GM19025 (cell line): ENCODE measurements at regions not wholly inside any gene's neighbourhood (a gene's known extent, or its start where the extent isn't known, plus 50 kb on each side); places are given as distances from the start of the nearest gene placed in this dataset.
"Not testable (repeated sequence)": the region's sequence is repeated elsewhere in the genome, so short reads cannot be mapped to it uniquely, and the experiment has no call there.

Experiments used
- ATAC-seq: cut with Tn5 transposase; IDR thresholded peaks from one replicate; pipeline ENCODE4 v1.9.1; 2021; ENCODE audit warnings: mild to moderate bottlenecking, low read depth, moderate library complexity; ENCODE audit not compliant: unreplicated experiment

GRCh38 chr1:31485166-31485565, 72.2 kb downstream of the SERINC2 start:
- ATAC-seq = no peak

DNA sequence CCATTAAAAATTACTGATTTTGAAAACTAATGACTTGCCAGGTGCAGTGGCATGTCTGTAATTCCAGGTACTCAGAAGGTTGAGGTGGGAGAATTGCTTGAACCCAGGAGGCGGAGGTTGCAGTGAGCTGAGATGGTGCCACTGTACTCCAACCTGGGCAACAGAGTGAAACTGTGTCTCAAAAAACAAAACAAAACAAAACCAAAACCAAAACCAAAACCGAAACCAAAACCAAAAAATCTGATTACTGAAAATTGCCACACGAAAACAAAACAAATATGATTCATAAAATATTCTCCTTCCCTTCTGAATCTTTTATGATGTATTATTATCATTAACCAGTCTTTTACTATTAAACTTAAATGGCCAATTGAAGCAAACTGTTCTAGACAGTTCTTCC, 74.1 kb downstream of the SERINC2 start:
- ATAC-seq = no peak

- ATAC-seq = no peak
Observed at GRCh38 chr1:31487721-31488293, 74.8 kb downstream of the SERINC2 start.

DNA sequence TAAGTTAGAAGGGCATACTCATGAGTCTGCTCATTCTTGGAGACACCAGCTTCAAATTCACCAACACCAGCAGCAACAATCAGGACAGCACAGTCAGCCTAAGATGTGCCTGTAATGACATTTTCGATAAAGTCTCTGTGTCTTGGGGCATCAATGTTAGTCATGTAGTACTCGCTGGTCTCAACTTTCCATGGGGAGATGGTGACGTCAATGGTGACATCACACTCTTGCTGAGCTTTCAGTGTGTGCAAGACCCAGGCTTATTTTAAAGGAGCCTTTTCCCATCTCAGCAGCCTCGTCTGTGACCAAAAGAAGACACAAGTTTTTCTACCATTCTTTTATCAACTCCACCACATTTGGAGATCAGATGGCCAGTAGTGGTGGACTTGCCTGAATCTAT, 75.5 kb downstream of the SERINC2 start:
- ATAC-seq = no peak

- ATAC-seq = not testable (repeated sequence)
Observed at GRCh38 chr1:31489575-31489974, 76.6 kb downstream of the SERINC2 start.

- ATAC-seq = not testable (repeated sequence)
Observed at GRCh38 chr1:31490596-31490995, 77.6 kb downstream of the SERINC2 start.

DNA sequence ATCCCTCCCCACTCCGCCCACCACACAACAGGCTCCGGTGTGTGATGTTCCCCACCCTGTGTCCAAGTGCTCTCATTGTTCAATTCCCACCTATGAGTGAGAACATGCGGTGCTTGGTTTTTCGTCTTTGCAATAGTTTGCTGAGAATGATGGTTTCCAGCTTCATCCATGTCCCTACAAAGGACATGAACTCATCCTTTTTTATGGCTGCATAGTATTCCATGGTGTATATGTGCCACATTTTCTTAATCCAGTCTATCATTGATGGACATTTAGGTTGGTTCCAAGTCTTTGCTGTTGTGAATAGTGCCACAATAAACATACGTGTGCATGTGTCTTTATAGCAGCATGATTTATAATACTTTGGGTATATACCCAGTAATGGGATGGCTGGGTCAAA, 81.0 kb upstream of the TINAGL1 start:
- ATAC-seq = not testable (repeated sequence)

DNA sequence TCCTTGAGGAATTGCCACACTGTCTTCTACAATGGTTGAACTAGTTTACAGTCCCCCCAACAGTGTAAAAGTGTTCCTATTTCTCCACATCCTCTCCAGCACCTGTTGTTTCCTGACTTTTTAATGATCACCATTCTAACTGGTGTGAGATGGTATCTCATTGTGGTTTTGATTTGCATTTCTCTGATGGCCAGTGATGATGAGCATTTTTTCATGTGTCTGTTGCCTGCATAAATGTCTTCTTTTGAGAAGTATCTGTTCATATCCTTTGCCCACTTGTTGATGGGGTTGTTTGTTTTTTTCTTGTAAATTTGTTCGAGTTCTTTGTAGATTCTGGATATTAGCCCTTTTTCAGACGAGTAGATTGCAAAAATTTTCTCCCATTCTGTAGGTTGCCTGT, 80.5 kb upstream of the TINAGL1 start:
- not testable (repeated sequence) for ATAC-seq

DNA sequence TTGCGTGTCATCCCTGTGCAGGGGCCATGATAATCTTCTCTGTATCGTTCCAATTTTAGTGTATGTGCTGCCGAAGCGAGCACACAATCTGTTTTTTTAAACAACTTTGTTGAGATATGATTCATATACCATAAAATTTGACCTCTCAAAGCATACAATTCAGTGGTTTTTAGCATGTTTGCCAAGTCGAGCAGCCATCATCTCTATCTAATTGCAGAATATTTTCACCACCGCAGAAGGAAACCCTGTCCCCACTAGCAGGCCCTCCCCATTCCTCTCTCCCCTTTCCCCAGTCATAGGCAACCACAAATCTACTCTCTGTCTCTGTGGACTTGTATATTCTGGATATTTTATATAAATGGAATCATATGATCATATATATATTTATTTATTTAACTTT, 78.7 kb upstream of the TINAGL1 start:
- ATAC-seq = no peak

DNA sequence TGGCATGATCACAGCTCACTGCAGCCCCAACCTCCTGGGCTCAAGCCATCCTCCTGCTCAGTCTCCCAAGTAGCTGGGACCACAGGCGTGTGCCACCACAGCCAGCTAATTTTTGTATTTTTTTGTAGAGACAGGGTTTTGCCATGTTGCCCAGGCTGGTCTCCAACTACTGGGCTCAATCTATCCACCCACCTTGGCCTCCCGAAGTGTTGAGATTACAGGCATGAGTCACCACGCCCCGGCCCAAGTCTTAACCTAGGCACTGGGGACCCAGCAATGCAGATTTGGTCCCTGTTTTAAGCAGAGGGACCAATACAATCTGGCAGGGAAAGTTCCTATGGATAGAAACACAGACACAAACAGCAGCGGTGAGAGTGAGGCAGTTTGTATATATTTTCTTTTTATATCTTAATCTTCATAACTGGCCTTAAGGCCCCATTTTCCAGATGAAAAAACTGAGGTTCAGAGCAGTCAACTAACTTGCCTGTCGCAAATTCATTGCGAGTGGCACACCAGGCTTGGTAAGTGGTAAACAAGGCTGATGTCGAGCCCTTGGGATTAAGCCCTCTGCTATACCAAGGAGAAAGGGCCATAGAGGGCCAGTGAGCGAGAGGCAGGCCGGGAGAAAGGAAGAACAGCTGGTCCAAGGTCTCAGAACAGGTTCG, 77.8 kb upstream of the TINAGL1 start:
- ATAC-seq = no peak

DNA sequence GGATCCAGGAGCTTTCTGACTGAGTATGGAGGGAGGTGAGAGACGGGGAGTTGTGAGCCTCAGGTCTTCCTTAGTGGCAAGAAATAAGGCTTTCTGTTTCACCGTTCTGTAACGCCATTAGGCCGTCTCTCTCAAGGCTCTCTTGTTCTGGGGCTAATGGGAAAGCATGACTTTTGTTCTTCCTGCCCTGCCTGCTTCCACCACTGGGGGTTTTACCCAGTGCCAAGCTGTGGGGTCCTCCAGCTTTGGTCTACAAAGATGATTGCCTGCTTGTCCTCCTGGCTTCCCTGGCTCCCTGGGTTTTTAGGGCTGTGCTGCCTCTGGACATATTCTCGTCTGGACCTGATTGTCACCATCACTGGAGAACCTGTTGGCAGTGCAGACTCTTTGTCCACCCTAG, 74.8 kb upstream of the TINAGL1 start:
- ATAC-seq = no peak

DNA sequence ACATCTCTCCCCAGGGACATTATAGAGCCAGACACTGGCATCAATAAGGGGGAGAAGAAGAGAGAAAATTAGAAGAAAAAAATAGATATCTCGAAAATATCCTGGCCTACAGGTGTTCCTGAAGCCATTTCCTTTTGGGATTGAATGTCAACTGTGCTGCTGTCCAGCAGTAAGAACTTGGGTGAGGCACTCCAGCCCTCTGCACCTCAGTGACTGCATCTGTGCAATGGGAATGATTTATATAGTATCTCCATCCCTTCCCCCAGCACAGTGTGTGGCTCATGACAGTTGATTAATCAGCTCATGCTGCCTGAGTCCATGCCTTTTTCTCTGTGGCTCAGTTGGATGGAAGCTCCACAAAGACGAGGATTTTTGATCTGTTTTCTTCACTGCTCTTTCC, 74.1 kb upstream of the TINAGL1 start:
- ATAC-seq = no peak

GRCh38 chr1:31502926-31503511, 73.3 kb upstream of the TINAGL1 start:
- no peak for ATAC-seq

DNA sequence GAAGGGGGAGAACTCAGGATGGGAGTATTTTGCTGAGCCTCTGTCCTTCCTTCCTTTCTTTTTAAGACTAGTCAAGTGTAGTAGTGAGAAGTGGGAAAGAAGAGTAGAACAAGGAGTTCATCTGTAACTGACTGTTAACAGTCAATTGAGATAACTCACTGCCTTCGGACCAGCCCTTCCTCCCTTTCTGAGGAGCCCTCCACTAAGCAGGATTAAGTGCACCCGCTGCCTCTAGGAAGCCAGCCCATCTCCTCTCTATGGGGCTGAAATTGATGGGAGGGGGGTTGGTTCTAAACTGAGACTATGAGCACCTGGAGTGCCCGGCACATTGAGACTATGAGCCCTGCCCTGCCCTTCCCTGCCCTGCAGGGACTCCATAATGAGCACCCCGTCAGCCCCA, 72.7 kb upstream of the TINAGL1 start:
- ATAC-seq = no peak

GRCh38 chr1:31504001-31504400, 72.3 kb upstream of the TINAGL1 start:
- no peak for ATAC-seq

- ATAC-seq = peak; percentile 50
Observed at GRCh38 chr1:31505911-31506497, 70.3 kb upstream of the TINAGL1 start.

DNA sequence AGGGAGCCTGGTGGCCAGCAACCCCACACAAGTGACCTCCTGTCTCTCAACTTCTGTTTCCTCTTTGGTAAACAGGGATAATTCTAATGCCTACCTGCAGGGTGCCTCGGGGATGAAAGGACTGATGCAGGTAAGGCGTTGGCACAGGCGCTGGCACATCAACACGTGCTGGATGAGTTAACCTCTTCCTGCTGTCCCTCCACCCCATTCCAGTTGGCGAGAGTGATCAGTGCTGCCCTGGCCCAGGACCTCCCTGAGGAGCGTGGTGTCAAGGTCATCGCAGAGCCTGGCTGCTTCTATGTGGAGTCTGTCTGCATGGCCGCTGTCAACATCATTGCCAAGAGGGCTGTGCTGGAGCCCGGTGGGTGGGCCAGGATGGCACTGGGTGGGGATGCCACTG, 69.1 kb upstream of the TINAGL1 start:
- ATAC-seq = no peak

DNA sequence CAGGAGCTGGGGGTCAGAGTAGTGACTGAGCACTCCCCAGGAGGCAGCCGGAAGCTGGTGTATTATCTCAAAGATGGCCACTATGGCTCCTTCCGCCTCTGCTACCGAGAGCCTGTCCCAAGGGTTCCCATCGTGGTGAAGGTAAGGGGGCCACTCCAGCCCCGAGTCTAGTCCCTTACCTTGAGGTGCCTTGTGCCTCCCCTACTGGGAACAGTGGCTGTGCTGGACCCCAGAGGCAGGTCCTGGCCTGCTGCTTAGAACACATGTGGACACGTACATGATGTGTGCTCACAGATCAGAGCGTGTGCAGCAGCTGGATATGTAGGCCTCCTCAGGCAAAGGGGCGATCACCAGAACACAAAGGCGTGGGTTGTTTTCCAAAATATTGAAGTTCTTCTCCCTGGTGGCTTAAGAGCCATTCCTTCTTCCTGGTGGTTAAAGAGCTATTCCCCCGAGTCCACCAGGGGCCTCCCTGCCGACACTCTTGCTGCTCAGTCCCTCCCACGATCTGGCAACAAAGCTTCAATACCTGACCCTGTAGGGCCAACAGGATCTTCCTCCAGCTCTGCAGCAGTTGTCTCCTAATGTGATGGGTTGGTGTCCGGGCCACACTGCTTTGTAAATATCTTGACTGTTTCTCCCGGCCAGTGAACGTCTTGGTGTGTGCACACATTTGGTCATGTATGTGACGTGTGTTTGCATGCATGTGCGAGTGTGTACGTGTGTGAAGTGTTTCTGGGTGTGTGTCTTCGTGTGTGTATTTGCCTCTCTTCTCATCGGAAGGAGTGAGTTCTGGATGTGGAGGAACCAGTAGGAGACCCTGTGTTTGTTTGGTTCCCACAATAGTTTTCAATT, 68.4 kb upstream of the TINAGL1 start:
- ATAC-seq = no peak

DNA sequence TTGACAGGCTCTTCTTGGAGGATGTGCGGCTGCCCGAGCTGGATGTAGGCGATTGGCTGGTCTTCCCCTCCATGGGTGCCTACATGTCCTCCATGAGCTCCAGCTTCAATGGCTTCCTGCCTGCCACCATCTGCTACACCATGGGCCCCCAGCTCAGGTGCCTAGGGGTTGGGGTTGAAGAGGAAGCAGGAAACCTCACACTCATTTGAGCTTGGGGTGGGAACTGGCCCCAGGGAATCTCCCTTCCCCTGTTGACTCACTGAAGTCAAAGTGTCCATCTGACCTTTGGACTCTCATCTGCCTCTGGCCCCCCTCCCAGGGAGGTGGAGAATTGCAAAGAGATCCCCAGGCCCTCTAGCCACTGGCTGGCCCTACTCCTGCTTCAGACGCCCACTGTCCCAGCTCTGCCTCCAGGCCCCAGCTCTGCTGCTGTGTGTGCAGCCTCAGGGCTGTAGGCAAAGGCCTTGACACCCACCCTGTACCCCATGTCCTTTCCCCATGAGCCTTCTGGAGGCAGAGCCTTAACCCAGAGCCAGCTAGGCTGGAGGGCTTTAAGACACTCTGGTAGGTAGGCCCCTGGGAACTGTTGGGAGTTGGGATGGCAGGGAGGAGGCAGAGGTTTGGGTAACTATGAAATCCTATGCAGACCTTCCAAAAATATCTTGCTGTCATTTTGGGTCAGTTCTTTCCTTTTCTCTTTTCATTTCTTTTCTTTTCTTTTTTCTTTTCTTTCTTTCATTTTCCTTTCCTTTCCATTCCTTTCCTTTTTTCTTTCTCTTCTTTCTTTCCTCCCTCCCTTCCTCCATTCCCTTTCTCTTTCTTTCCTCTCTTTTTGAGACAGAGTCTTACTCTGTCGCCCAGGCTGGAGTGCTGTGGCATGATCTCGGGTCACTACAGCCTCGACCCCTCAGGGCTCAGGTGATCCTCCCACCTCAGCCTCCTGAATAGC, 66.9 kb upstream of the TINAGL1 start:
- ATAC-seq = peak; percentile 41

- ATAC-seq = no peak
Observed at GRCh38 chr1:31510304-31510703, 66.0 kb upstream of the TINAGL1 start.
